ENCODE measurements at regions not wholly inside any gene's neighbourhood (a gene's known extent, or its start where the extent isn't known, plus 50 kb on each side); places are given as distances from the start of the nearest gene placed in this dataset.

DNA sequence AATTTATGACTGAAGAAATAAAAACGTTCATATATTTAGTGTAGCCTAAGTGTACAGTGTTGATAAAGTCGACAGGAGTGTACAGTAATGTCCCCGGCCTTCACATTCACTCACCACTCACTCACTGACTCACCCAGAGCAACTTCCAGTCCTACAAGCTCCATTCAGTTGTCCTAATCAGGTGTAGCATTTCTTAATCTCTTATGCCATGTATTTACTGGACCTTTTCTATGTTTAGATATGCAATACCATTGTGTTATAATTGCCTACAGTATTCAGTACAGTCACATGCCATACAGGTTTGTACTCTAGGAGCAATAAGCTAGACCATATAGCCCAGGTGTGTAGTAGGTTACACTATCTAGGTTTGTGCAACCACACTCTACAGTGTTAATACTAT lies 610.2 kb upstream of the NOX3 start:
- TF ChIP-seq CTCF (IDR thresholded peaks at IDR 0.05; ENCODE audit: low read depth, low read length, missing control alignments): no peak
- DNase-seq (ENCODE audit: low read depth): no peak
- in situ Hi-C loops (cut with HindIII; ENCODE audit: low sequenced_read_pairs): loop anchor here (10.0 kb wide), 1 partner anchor 59 kb away; no protein-coding TSS in a partner anchor
- no peak overlapping the region for H3K4me3 ChIP-seq (ENCODE audit: low read depth, low read length)

- in situ Hi-C loops (cut with HindIII; ENCODE audit: low sequenced_read_pairs): loop anchor here (10.0 kb wide), 1 partner anchor 63 kb away; no protein-coding TSS in a partner anchor
- no peak for TF ChIP-seq CTCF (IDR thresholded peaks at IDR 0.05; ENCODE audit: low read depth, low read length, missing control alignments)
- no peak overlapping the region for H3K4me3 ChIP-seq (ENCODE audit: low read depth, low read length)
- no peak for DNase-seq (ENCODE audit: low read depth)
Measured at GRCh38 chr6:156062091-156062563, 606.5 kb upstream of the NOX3 start.

DNA sequence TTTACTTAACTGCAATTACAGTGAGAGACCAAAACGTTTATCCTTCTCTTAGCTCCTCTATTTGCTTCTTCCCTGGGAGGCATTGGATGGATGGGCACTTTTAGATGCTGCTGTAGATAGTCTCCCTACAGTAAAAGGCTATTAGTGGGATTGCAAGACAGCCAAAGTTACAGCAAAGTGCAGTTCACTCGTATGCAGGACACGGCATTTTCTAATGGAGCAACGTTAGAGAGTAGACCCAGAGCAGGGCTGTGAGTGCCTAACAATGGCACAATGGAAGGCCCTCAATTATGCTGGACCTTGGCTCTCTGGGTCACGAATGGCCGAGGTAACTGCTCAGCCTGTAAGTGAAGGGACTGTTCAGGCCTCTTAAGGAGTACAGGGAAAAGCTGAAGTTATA lies 605.8 kb upstream of the NOX3 start:
- in situ Hi-C loops (cut with HindIII; ENCODE audit: low sequenced_read_pairs): loop anchor here (10.0 kb wide), 1 partner anchor 63 kb away; no protein-coding TSS in a partner anchor
- TF ChIP-seq CTCF (IDR thresholded peaks at IDR 0.05; ENCODE audit: low read depth, low read length, missing control alignments): no peak
- DNase-seq (ENCODE audit: low read depth): no peak
- H3K4me3 ChIP-seq (ENCODE audit: low read depth, low read length): no peak overlapping the region

- H3K4me3 ChIP-seq (ENCODE audit: low read depth, low read length): no peak overlapping the region
- DNase-seq (ENCODE audit: low read depth): no peak
- no peak for TF ChIP-seq CTCF (IDR thresholded peaks at IDR 0.05; ENCODE audit: low read depth, low read length, missing control alignments)
- in situ Hi-C loops (cut with HindIII; ENCODE audit: low sequenced_read_pairs): loop anchor here (10.0 kb wide), 1 partner anchor 65 kb away; no protein-coding TSS in a partner anchor
Measured at GRCh38 chr6:156060013-156060412, 604.4 kb upstream of the NOX3 start.

GRCh38 chr6:156058356-156058755 lies 602.7 kb upstream of the NOX3 start:
- DNase-seq (ENCODE audit: low read depth): no peak
- in situ Hi-C loops (cut with HindIII; ENCODE audit: low sequenced_read_pairs): no loop called here
- H3K4me3 ChIP-seq (ENCODE audit: low read depth, low read length): no peak overlapping the region
- no peak for TF ChIP-seq CTCF (IDR thresholded peaks at IDR 0.05; ENCODE audit: low read depth, low read length, missing control alignments)

DNA sequence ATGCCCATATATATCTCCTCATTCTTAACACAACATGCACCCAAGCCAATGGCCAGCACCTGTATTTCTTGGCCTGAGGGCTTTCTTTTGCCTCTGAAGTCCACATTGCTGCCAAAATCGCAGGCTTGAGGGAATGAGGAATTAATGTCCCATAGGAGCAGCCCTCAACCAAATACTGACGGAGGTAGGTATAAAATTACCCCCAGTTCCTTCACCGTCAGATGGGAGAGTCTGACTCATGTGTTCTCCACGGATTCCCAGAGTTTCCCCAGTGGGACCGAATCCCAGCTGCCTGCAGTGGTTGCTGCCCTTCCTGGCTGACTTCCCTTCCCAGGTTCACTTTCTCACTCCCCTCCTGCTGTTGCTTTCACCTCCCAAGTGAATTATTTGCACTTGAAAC lies 602.2 kb upstream of the NOX3 start:
- in situ Hi-C loops (cut with HindIII; ENCODE audit: low sequenced_read_pairs): no loop called here
- no peak for TF ChIP-seq CTCF (IDR thresholded peaks at IDR 0.05; ENCODE audit: low read depth, low read length, missing control alignments)
- no peak for DNase-seq (ENCODE audit: low read depth)
- no peak overlapping the region for H3K4me3 ChIP-seq (ENCODE audit: low read depth, low read length)

Measured in astrocyte of the cerebellum (primary cell).